ENCODE measurements at regions not wholly inside any gene's neighbourhood (a gene's known extent, or its start where the extent isn't known, plus 50 kb on each side); places are given as distances from the start of the nearest gene placed in this dataset.

DNA sequence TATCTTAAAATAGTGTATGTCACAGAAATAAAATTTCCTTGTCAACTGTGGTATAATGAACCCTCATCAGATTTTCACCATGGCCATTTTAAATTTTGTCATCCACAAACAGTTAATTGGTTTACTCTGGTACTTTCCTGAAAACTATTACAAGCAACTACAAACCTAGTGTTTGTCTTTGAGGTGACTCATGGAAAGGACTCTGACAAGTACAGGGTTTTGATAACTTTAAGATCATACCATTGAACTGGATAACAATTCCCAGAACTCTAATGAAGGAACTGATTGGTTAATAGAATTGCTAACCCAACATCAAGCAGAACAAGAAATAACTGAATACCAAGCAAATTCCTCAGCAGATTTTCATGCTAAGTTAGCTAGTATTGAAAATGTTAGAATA is 237.7 kb upstream of the IPO5 start:
- H3K36me3 ChIP-seq (ENCODE audit: control insufficient read depth in 2 of 2, insufficient read depth in 2 of 2, low read length in 1 of 2): no peaks in the 10 kb centered on the region
- BruUV-seq (replicated peaks): no TSS peak
- H3K27ac ChIP-seq (ENCODE audit: control insufficient read depth, insufficient read depth): no peak overlapping the region
- no peak for ATAC-seq
- H3K4me2 ChIP-seq (ENCODE audit: control insufficient read depth, insufficient read depth): no peak overlapping the region
- CTCF ChIA-PET: interaction anchor here (0.6 kb wide), 1 partner anchor 874 kb away, joined by 4 read pairs; no protein-coding TSS in a partner anchor
- RAD21 ChIA-PET (ENCODE audit: unreplicated experiment): no interaction called here
- TF ChIP-seq SMAD1 (IDR thresholded peaks at IDR 0.05; ENCODE audit: low read depth, partially characterized antibody) (no peak), BHLHE40 (IDR thresholded peaks at IDR 0.05; ENCODE audit: borderline replicate concordance in 1 of 2, low read depth in 2 of 2, low read length in 1 of 2) (no peak), HDAC6 (IDR thresholded peaks at IDR 0.05; ENCODE audit: unreplicated experiment) (no peak), POLR2AphosphoS5 (IDR thresholded peaks at IDR 0.05; ENCODE audit: low read length) (no peak), RAD51 (IDR thresholded peaks at IDR 0.05) (no peak), NFIC (IDR thresholded peaks at IDR 0.05; ENCODE audit: low read depth, low read length) (no peak), SUZ12 (IDR thresholded peaks at IDR 0.05; ENCODE audit: unreplicated experiment) (no peak), TCF3 (IDR thresholded peaks at IDR 0.05; ENCODE audit: borderline replicate concordance, insufficient read depth, low read depth, low read length) (no peak)
- TF ChIP-seq, protein P1, sequence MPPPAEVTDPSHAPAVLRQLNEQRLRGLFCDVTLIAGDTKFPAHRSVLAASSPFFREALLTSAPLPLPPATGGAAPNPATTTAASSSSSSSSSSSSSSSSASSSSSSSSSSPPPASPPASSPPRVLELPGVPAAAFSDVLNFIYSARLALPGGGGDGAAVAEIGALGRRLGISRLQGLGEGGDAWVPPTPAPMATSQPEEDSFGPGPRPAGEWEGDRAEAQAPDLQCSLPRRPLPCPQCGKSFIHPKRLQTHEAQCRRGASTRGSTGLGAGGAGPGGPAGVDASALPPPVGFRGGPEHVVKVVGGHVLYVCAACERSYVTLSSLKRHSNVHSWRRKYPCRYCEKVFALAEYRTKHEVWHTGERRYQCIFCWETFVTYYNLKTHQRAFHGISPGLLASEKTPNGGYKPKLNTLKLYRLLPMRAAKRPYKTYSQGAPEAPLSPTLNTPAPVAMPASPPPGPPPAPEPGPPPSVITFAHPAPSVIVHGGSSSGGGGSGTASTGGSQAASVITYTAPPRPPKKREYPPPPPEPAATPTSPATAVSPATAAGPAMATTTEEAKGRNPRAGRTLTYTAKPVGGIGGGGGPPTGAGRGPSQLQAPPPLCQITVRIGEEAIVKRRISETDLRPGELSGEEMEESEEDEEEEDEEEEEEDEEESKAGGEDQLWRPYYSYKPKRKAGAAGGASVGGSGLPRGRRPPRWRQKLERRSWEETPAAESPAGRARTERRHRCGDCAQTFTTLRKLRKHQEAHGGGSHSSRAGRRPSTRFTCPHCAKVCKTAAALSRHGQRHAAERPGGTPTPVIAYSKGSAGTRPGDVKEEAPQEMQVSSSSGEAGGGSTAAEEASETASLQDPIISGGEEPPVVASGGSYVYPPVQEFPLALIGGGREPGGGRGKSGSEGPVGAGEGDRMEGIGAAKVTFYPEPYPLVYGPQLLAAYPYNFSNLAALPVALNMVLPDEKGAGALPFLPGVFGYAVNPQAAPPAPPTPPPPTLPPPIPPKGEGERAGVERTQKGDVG (CRISPR knock-in tag; IDR thresholded peaks at IDR 0.05): no peak
- TF ChIP-seq, protein P2, sequence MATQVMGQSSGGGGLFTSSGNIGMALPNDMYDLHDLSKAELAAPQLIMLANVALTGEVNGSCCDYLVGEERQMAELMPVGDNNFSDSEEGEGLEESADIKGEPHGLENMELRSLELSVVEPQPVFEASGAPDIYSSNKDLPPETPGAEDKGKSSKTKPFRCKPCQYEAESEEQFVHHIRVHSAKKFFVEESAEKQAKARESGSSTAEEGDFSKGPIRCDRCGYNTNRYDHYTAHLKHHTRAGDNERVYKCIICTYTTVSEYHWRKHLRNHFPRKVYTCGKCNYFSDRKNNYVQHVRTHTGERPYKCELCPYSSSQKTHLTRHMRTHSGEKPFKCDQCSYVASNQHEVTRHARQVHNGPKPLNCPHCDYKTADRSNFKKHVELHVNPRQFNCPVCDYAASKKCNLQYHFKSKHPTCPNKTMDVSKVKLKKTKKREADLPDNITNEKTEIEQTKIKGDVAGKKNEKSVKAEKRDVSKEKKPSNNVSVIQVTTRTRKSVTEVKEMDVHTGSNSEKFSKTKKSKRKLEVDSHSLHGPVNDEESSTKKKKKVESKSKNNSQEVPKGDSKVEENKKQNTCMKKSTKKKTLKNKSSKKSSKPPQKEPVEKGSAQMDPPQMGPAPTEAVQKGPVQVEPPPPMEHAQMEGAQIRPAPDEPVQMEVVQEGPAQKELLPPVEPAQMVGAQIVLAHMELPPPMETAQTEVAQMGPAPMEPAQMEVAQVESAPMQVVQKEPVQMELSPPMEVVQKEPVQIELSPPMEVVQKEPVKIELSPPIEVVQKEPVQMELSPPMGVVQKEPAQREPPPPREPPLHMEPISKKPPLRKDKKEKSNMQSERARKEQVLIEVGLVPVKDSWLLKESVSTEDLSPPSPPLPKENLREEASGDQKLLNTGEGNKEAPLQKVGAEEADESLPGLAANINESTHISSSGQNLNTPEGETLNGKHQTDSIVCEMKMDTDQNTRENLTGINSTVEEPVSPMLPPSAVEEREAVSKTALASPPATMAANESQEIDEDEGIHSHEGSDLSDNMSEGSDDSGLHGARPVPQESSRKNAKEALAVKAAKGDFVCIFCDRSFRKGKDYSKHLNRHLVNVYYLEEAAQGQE (IDR thresholded peaks at IDR 0.05; ENCODE audit: low read depth, low read length): no peak
- no peaks in the 10 kb centered on the region for H3K9me3 ChIP-seq (replicated peaks; ENCODE audit: control insufficient read depth, insufficient read depth, low read length)
- no peak overlapping the region for H2AFZ ChIP-seq (ENCODE audit: control insufficient read depth, low read depth, low read length)
- in situ Hi-C loops (cut with MboI) (no loop called here), intact Hi-C loops (cut with micrococcal nuclease; ENCODE audit: unreplicated experiment) (no loop called here)
- no peaks in the 10 kb centered on the region for H4K20me1 ChIP-seq (ENCODE audit: control insufficient read depth, insufficient read depth)
- POLR2A ChIA-PET: no interaction called here
- H3K4me1 ChIP-seq (ENCODE audit: control insufficient read depth, insufficient read depth, low read length): no peaks in the 10 kb centered on the region
- SMC1A ChIA-PET (ENCODE audit: uncharacterized antibody, unreplicated experiment): no interaction called here
- no peak for DNase-seq (ENCODE audit: low read depth, low spot score)
- no peak overlapping the region for H3K9ac ChIP-seq (ENCODE audit: control insufficient read depth, insufficient read depth, low read length)
- H3K79me2 ChIP-seq (ENCODE audit: control insufficient read depth, insufficient read depth, low read length): no peaks in the 10 kb centered on the region
- H3K4me3 ChIP-seq: no peak overlapping the region
- no peaks in the 10 kb centered on the region for H3K27me3 ChIP-seq (replicated peaks in 1 of 2; ENCODE audit: control insufficient read depth in 2 of 2, insufficient read depth in 2 of 2, low read length in 1 of 2)
- FAIRE-seq: no peak

Data from GM12878 (cell line).